Fibroblast of lung (primary cell): ENCODE measurements at regions not wholly inside any gene's neighbourhood (a gene's known extent, or its start where the extent isn't known, plus 50 kb on each side); places are given as distances from the start of the nearest gene placed in this dataset.
A peak's percentile ranks its signal among the peaks of the same experiment; 100 is the strongest.

Experiments used
- DNase-seq, 2 donors: peaks; one replicate each; pipeline versions ENCODE4 v3.0.0 to v3.0.0-alpha.2; 2010; ENCODE audit warnings: low read depth in 2 of 2
- H2AFZ ChIP-seq: 2 replicates; pipeline ENCODE4 v1.5.1; 2012; ENCODE audit warnings: low read length, control low read depth, inconsistent platforms
- H3K27ac ChIP-seq: 2 replicates; pipeline ENCODE4 v1.5.1; 2011; ENCODE audit warnings: low read length, control low read depth; ENCODE audit not compliant: insufficient read depth
- H3K27me3 ChIP-seq: 2 replicates; pipeline ENCODE4 v1.5.1; 2011; ENCODE audit warnings: mild to moderate bottlenecking, low read length; ENCODE audit not compliant: control insufficient read depth, insufficient read depth
- H3K36me3 ChIP-seq: 2 replicates; pipeline ENCODE4 v1.5.1; 2011; ENCODE audit warnings: low read length; ENCODE audit not compliant: control insufficient read depth, insufficient read depth
- H3K4me1 ChIP-seq: 2 replicates; pipeline ENCODE4 v1.5.1; 2011; ENCODE audit warnings: low read length; ENCODE audit not compliant: control insufficient read depth, insufficient read depth; ENCODE audit errors: extremely low read depth
- H3K4me2 ChIP-seq: 2 replicates; pipeline ENCODE4 v1.5.1; 2011; ENCODE audit warnings: low read length, control low read depth; ENCODE audit not compliant: insufficient read depth; ENCODE audit errors: extremely low read depth
- H3K4me3 ChIP-seq, 4 experiments: fragments of 200-600 bp in 1 of 4; sonication (generic) in 1 of 4; replicated peaks in 1 of 4; 2 replicates each; pipeline ENCODE4 v1.5.1; 2011 to 2016; ENCODE audit warnings: low read length in 4 of 4, low read depth in 3 of 4, mild to moderate bottlenecking in 3 of 4, control low read depth in 2 of 4, inconsistent platforms in 1 of 4, mixed read lengths in 1 of 4; ENCODE audit not compliant: insufficient read depth in 1 of 4; ENCODE audit errors: control extremely low read depth in 1 of 4
- H3K79me2 ChIP-seq: 2 replicates; pipeline ENCODE4 v1.5.1; 2012; ENCODE audit warnings: mild to moderate bottlenecking, low read length, inconsistent platforms; ENCODE audit not compliant: control insufficient read depth, insufficient read depth
- H3K9ac ChIP-seq: 2 replicates; pipeline ENCODE4 v1.5.1; 2011; ENCODE audit warnings: mild to moderate bottlenecking, low read length, control low read depth; ENCODE audit not compliant: insufficient read depth
- H3K9me3 ChIP-seq: 2 replicates; pipeline ENCODE4 v1.5.1; 2012; ENCODE audit warnings: low read depth, low read length; ENCODE audit not compliant: control insufficient read depth, insufficient read depth
- H4K20me1 ChIP-seq: 2 replicates; pipeline ENCODE4 v1.5.1; 2011; ENCODE audit warnings: low read length; ENCODE audit not compliant: control insufficient read depth, insufficient read depth; ENCODE audit errors: extremely low read depth
- CTCF ChIP-seq, 2 donors: IDR thresholded peaks in 1 of 2; conservative IDR thresholded peaks in 1 of 2; 1 replicate in 1 of 2; 2 replicates in 1 of 2; pipeline ENCODE4 v1.5.1; 2011 to 2012; ENCODE audit warnings: low read length in 2 of 2, control low read depth in 1 of 2, inconsistent platforms in 1 of 2, low read depth in 1 of 2, mild to moderate bottlenecking in 1 of 2
- EZH2 ChIP-seq: IDR thresholded peaks from 2 replicates; pipeline ENCODE4 v1.5.1; 2012; ENCODE audit warnings: low read length, control low read depth, mild to moderate bottlenecking; ENCODE audit errors: missing control alignments

GRCh38 chr5:168114444-168115017 lies 176.9 kb upstream of the WWC1 start:
- Histone ChIP-seq H3K36me3 (no peaks in the 10 kb centered on the region), H3K9ac (no peak overlapping the region)
- peak; percentile 19 to 40 for DNase-seq

GRCh38 chr5:168117469-168117868 lies 174.0 kb upstream of the WWC1 start:
- Histone ChIP-seq H3K36me3 (no peaks in the 10 kb centered on the region), H3K4me3 (no peak overlapping the region), H4K20me1 (no peaks in the 10 kb centered on the region), H3K27ac (no peak overlapping the region), H3K79me2 (no peaks in the 10 kb centered on the region), H3K27me3 (no peaks in the 10 kb centered on the region), H3K4me2 (no peak overlapping the region), H3K9me3 (no peaks in the 10 kb centered on the region), H3K9ac (no peak overlapping the region), H3K4me1 (no peaks in the 10 kb centered on the region), H2AFZ (no peak overlapping the region)
- TF ChIP-seq CTCF (conservative IDR thresholded peaks at IDR 0.05 in 1 of 2, IDR thresholded peaks at IDR 0.05 in 1 of 2; ENCODE audit: low read depth in 1 of 2, low read length in 2 of 2): no peak
- no peak for TF ChIP-seq EZH2
- no peak for DNase-seq

More at GRCh38 chr5:168114444-168115017, 176.9 kb upstream of the WWC1 start:
- H3K27ac ChIP-seq: no peak overlapping the region
- H3K9me3 ChIP-seq: no peaks in the 10 kb centered on the region
- no peak overlapping the region for H2AFZ ChIP-seq
- H4K20me1 ChIP-seq: no peaks in the 10 kb centered on the region
- H3K27me3 ChIP-seq: no peaks in the 10 kb centered on the region
- TF ChIP-seq CTCF (conservative IDR thresholded peaks at IDR 0.05 in 1 of 2, IDR thresholded peaks at IDR 0.05 in 1 of 2; ENCODE audit: low read depth in 1 of 2, low read length in 2 of 2): peak in 1 of 2 donors; percentile 73
- TF ChIP-seq EZH2: no peak
- H3K4me2 ChIP-seq: no peak overlapping the region
- H3K4me3 ChIP-seq: no peak overlapping the region
- no peaks in the 10 kb centered on the region for H3K79me2 ChIP-seq
- H3K4me1 ChIP-seq: no peaks in the 10 kb centered on the region

- no peak overlapping the region for H3K4me2 ChIP-seq
- no peaks in the 10 kb centered on the region for H3K9me3 ChIP-seq
- TF ChIP-seq CTCF (conservative IDR thresholded peaks at IDR 0.05 in 1 of 2, IDR thresholded peaks at IDR 0.05 in 1 of 2; ENCODE audit: low read depth in 1 of 2, low read length in 2 of 2): no peak
- TF ChIP-seq EZH2: no peak
- no peaks in the 10 kb centered on the region for H3K27me3 ChIP-seq
- H2AFZ ChIP-seq: no peak overlapping the region
- H3K4me3 ChIP-seq: no peak overlapping the region
- H3K9ac ChIP-seq: no peak overlapping the region
- no peaks in the 10 kb centered on the region for H3K4me1 ChIP-seq
- H3K79me2 ChIP-seq: no peaks in the 10 kb centered on the region
- H4K20me1 ChIP-seq: no peaks in the 10 kb centered on the region
- no peak for DNase-seq
- no peak overlapping the region for H3K27ac ChIP-seq
- H3K36me3 ChIP-seq: no peaks in the 10 kb centered on the region
Measured at GRCh38 chr5:168118042-168118668, 173.3 kb upstream of the WWC1 start.
